Fibroblast of the aortic adventitia (primary cell): ENCODE measurements at regions not wholly inside any gene's neighbourhood (a gene's known extent, or its start where the extent isn't known, plus 50 kb on each side); places are given as distances from the start of the nearest gene placed in this dataset.
A peak's percentile ranks its signal among the peaks of the same experiment; 100 is the strongest.

Experiments used
- DNase-seq: peaks from one replicate; pipeline ENCODE4 v3.0.0-alpha.2; 2010; ENCODE audit warnings: low read depth
- H3K4me3 ChIP-seq: 2 replicates; pipeline ENCODE4 v1.5.1; 2011; ENCODE audit warnings: low read depth, mild to moderate bottlenecking, control low read depth, low read length, moderate library complexity
- CTCF ChIP-seq: IDR thresholded peaks from 2 replicates; pipeline ENCODE4 v1.5.1; 2011; ENCODE audit warnings: mild to moderate bottlenecking, low read length, control low read depth, inconsistent platforms; ENCODE audit not compliant: insufficient read depth

- H3K4me3 ChIP-seq = no peak overlapping the region
- no peak for DNase-seq
Measured at GRCh38 chr6:48447251-48447650, 336.3 kb upstream of the PTCHD4 start.

DNA sequence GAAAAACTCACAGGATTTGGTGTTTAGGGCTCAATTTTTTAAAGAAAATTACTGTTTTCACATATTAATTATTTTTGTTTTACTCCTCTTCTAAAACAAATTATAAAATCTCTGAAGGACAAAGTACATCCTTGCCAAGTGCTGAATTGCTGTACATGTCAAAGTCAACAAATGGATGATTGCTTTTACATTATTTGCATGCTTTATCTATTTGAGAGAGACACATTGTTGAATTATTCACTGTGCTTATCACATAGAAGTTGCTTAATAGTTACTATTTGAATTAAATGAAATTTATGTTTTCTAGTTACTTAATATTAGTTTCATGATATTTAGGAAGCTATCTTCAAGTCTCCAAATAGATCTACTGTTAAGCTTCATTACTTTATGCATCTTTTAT, 318.6 kb upstream of the PTCHD4 start:
- peak; percentile 14 for DNase-seq
- TF ChIP-seq CTCF = no peak
- no peak overlapping the region for H3K4me3 ChIP-seq

More at GRCh38 chr6:48447251-48447650, 336.3 kb upstream of the PTCHD4 start:
- TF ChIP-seq CTCF = no peak

DNA sequence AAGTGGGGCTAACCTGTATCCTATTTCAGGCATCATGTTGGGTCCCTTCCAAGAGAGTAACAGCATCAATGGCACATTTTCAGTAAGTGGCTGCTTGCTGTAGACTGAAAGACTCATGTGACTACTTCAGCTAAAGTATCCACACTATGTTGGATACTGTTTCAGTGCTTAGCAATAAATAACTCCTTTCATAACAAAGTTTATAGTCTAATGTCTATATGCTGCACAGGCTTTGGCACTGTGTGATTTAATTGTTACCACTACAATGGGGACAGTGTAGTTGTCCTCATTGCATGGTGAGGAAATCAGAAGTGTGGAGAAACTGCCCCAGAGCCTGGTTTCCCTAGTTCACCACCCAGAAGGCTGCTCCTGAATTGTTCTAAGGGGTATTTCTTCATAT, 318.0 kb upstream of the PTCHD4 start:
- peak; percentile 19 for DNase-seq
- no peak overlapping the region for H3K4me3 ChIP-seq
- no peak for TF ChIP-seq CTCF

GRCh38 chr6:48426636-48427035, 315.6 kb upstream of the PTCHD4 start:
- TF ChIP-seq CTCF = no peak
- no peak overlapping the region for H3K4me3 ChIP-seq
- DNase-seq = peak; percentile 78

DNA sequence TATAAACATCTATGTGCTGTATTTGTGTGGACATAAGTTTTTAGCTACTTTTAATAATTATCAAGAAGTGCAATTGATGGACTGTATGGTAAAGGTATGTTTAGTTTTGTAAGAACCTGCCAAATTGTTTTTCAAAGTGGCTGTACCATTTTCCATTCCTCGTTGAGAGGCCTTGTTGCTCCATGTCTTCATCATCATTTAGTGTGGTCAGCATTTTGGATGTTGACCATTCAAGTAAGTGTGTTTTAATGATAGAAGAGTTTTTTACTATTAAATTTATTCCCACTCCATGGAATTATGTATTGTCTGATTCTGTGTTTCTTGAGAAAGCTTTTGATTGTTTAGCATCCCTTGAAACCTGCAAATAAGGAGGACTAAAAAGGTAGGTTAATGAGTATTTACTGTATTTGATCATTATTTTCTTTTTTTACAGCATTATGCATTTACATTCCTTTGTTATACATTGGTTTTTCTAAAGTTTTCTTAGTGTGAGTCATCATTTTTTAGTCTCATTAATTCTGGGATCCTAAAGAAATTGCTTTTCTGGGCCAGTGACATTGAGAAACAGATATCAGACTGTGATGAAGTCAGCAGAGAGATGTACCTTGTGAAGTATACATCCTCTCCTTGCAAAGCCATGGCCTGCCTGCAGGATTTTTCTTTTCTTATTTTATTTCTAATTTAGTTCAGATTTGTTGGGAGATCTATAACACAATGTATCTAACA, 312.8 kb upstream of the PTCHD4 start:
- no peak for TF ChIP-seq CTCF
- H3K4me3 ChIP-seq = no peak overlapping the region
- DNase-seq = peak; percentile 37

- no peak for TF ChIP-seq CTCF
- no peak overlapping the region for H3K4me3 ChIP-seq
- DNase-seq = no peak
Measured at GRCh38 chr6:48419992-48420391, 309.0 kb upstream of the PTCHD4 start.

DNA sequence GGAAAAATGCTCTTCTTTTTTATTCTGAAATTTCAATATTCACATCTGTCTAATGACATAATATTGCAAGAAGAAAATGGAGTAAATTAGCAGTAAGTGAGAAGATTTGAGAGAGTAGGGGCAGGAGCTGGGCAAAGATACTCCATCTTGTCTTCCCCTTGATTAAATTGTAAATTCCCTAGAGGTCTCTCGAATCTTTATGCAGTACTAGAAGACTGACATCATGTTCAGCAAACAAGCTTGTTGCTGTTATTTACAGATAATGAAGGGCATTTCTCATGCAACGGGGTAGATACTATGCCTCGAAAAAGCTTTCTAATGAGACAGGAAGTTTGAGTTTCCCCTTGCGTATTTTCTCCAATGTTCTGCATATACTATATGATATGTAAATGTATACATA, 306.9 kb upstream of the PTCHD4 start:
- no peak for TF ChIP-seq CTCF
- DNase-seq = no peak
- H3K4me3 ChIP-seq = no peak overlapping the region
